ENCODE measurements at regions not wholly inside any gene's neighbourhood (a gene's known extent, or its start where the extent isn't known, plus 50 kb on each side); places are given as distances from the start of the nearest gene placed in this dataset.
A peak's percentile ranks its signal among the peaks of the same experiment; 100 is the strongest.

DNA sequence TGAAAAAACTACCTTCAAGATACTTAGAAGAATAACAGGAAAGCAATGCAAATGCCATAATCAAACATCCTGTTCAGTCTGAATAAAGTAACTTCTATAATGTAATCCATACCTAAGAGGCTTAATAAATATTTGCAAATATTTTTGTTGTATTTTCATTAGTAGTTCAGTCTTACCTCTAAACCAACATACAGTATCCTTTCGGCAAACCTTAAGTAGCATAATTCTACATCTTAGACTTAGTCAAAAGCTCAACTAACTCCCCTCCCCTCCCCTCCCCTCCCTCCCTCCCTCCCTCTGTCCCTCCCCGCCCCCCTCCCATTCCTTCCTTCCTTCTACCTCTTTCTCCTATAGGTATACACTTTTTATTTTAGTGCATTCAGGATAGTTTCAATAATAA is 1373.2 kb downstream of the SUCLG1 start:
- no peak for DNase-seq

DNA sequence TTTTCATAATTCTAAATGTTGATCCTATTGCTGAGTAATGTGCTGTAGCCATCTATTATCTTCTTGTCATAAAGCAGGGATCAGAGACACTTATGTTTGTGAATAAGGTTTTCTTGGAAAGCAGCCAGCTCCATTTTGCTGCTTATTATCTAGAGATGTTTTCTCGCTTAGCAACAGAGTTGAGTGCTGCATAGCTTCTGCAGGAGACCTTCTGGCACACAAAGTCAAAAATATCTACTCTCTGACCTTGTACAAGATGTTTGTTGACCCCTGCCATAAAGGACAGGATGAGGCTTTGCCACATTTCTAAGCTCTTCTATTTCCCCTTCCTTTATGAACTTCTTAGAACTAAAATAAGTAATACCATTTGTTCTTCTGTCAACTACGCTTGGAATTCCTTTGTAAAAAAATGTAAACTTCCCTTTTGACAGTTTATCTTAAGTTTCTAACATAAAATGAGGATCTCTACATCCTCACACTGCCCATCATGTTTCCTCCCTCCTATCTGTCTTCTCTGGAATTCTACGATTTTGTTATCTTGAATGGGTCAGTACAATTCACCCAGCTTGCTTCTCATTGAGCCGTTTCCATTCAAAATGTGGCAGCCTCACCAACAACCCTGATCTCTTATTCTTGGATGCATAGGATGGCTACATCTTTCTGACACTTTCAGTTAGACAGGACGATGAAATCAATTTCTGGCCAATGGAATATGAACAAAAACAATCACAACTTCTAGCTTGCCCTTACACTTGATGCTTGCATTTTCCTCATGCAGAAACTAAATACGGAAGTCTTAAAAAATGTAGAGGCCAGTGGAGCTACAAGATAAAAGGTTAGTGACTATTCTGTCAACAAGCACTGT is 1377.0 kb downstream of the SUCLG1 start:
- peak; percentile 92 for DNase-seq

DNA sequence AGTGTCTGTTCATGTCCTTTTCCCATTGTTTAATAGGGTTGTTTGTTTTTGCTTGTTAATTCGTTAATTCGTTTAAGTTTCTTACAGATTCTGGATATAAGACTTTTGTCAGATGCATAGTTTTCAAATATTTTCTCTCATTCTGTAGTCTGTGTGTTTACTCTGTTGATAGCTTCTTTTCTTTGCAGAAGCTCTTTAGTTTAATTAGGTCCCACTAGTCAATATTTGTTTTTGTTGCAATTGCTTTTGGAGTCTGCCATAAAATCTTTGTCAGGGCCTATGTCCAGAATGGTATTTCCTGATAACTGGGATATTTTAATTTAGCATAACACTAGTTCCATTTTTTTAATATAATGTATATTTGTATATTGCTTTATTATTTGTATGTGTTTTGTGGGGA is 1380.1 kb downstream of the SUCLG1 start:
- DNase-seq: peak; percentile 60

DNA sequence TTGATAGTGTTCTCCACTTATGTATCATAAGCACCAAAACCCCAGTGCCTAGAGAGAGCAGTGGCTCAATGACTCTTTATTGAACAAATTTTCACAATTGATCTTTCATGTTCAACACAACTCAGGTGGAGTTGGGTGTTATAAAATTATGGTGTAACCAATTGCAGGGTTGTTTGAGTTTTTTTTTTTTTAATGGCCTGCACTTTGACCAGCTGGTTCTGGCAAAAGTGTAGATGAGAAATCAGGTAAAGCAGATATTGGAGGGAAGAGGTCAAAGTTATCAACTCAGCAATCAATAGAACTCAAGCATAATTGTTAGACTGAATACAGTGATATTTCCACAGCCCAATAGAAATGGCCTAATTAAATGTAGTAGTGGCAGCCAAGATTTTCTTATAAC is 1386.3 kb downstream of the SUCLG1 start:
- no peak for DNase-seq

DNA sequence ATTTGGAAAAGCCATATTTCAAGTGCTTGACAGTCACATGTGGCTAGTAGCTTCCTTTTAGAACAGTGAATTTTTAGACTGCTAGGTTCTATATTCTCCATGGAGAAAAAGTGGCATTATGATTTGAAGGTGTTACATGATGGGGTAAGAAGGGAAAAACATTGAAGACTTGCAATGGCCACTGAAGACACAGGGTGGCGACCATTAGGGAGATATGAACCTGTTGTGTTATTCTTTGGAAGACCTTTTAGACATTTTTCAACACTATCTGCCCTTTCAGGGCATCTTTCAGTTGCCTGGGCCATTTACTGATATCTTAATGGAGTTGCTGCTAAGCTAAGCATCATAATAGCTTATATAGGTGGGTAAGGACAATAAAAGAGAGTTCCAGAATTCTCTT is 1387.2 kb downstream of the SUCLG1 start:
- DNase-seq: no peak

DNA sequence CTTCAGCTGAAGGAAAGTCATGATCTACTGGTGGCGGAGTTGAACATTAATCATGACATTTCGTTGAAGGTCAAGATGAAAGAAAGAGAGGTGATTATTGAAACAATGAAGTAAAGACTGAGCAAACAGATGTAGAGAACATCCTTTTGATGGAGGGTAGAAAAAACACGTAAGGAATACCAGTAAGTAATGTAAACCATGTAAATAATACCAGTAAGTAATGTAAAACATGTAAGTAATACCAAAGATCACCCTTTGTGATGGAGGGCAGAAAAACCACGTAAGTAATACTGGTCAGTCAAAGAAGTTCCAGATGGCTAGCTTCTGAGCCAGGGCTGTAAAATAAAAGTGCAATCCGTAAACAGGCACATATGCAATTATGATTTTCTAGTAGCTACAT is 1387.7 kb downstream of the SUCLG1 start:
- DNase-seq: no peak

DNA sequence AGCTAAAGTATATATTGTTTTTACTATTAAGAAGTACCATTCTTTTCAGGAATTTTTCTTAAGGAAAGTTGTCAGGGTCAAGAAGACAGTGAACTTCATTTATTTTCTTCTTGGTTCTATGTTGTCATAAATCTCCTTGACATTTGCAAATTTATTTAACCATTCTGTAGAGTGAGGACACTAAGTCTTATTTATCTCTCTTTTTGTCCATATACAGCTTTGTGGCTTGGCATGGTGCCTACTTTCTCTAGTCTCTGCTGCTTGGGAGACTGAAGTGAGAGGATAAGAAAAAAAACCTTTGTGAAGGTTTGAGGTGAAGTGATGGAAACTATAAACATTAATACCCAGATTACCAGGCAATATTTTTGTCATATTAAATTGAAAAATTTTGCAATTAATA is 1389.4 kb downstream of the SUCLG1 start:
- no peak for DNase-seq

DNA sequence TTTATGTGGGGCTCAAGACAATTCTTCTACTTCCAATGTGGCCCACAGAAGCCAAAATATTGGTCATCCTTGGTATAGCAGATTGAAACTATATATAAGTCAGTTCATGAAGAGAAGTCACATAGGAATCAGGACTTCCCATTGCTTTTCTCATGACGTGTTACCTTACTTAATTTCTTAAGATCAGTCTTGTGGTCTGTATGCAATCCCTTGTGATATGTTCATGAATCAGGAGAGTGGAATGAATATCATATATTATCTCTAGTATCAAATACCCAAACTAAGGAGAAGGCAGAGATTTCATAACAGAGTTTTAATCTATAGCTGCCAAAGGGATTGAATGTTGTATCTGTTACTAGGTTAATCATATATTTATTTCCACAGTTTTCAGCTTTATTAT is 1390.4 kb downstream of the SUCLG1 start:
- DNase-seq: no peak

DNA sequence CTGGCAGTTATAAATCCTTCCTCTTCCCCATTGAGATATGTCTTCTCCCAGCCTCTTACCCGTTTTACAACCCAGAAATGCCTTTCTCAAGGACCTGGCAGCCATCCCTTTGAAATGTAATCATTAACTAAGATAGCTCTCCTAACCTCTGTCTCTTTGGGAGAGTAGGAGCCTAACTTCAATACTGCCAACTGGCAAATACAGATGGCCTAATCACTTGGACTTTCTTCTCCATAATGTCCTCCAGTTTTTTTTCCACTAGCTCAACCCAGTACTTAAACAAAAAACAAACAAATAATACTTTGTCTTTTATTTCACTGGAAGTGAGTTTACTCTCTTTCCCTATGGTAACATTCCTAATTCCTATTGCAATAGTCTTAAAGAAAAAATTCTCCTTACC is 1391.1 kb downstream of the SUCLG1 start:
- DNase-seq: no peak

DNA sequence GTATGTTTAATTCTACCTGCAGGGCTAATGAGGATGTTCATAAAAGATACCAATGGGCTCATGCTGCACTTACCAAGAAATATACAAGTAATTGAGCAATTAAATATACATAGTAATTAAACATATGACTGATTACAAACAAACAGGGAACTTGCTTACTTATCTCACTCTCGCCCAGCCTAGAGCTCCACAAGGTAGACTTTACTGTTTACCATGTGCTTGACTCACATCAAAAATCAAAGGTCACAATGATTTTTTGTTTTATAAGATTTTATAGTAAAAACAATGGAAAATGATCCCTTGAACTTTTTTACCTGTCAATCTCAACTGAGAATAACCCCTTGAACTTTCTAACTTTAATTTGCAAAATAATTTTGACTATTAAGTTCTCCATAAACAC is 1395.1 kb downstream of the SUCLG1 start:
- DNase-seq: no peak

DNA sequence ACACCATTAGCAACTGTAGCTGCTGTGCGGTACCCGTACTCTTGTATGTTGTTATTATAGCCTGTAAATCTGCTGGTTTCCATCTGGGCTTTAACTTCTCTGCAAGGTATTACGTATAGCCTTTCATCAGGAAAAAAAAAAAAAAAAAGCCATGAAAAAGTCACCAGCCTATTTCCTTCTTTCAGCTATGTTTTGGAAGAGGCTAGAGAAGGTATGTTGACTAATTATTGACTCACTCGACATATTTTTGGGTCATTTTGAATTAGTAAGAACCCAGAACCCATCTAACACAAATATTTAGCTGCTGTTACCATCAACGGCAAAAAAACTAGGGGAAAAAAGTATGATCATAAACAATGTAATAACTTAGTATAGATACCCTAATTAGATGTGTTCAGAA is 1395.6 kb downstream of the SUCLG1 start:
- DNase-seq: no peak

DNA sequence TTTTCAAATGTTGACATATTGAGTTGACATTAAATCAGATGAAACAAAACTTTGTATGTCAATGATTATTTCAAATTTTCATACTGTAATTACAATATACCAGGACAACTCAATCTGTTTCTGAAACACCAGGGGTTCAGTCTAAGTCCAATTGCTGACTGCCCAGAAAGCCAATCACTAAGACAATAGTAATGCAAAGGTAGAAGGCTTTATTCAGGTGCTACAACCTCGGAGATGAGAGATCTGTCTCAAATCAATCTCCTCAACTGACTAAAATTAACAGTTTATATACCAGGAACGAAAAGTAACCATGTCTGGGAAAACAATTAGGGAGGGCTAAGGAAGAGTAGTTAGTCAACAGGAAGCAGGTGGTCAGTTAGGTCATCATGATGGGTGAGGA is 1400.4 kb downstream of the SUCLG1 start:
- no peak for DNase-seq

DNA sequence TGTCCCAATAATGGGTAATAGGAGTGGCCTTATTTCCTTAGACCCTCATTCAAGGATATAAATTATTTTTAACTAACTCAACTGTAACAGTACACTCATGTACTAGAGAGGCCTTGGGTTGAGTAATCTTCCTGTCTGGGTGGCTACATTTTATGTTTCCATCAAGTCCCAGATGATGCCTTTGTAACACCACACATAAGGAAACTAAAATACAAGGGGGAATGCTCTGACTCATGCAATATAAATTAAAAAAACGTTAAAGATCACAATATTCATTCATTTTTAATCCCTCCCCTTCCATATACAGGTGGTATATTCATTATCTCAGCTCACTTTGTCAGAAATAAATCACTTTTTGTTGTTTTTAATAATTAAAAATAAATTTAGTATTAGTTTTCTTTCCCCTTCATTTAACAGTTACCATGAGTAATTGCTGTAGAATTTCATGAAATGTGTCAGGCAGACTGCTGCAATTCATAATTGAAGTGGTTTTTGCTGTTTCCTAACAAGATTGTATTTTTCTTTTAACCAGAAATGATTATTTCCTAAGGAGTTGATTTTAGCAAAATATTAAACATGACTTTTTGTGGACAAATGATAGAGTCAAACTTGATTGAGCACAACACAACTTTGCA is 1403.6 kb downstream of the SUCLG1 start:
- DNase-seq: no peak

DNA sequence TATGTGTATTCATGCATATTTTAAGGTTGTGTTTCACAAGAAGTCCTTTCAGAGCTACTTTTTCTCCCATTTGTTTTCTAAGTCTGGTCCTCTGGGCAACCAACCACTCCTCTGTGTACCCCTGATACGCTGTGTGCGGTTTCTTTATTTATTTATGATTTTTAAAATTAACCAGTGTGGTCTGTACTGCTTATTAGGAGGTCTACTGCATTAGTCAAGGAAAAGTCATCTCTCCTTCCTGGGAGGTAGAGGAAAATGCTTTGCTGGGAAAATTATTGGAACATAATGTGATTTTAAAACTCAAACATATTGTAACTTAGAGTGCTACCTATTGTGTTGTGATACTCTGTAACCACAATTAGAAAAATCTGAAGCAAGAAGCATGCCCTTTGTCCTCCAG is 1404.3 kb downstream of the SUCLG1 start:
- DNase-seq: no peak

DNA sequence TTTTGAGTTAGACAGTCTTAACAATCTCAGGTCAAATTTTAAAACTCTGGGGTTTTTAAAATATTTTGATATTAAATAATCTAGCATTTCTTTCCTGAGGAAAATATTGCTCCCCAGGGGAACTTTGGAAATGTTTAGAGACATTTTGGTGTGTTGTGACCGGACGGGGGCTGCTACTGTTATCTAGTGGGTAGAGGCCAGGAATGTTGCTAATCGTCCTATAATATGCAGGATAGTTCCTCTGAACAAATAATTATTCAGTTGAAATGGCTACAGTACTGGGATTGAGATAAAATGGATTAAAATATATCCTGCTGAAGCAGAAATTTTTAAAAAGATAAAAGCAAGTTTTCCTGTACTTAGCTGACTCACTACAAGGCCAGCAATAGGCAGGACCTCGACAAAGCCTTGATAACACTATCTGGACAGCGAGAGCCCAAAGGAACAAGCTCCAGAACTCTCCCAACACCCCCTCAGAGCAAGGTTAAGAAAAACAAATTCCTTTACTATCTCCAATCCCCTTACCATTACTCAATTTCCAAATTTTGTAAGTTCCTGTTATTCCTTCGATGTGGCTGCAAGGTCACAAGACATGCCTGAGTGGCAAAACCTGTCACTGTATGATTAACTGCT is 1407.4 kb downstream of the SUCLG1 start:
- DNase-seq: no peak

DNA sequence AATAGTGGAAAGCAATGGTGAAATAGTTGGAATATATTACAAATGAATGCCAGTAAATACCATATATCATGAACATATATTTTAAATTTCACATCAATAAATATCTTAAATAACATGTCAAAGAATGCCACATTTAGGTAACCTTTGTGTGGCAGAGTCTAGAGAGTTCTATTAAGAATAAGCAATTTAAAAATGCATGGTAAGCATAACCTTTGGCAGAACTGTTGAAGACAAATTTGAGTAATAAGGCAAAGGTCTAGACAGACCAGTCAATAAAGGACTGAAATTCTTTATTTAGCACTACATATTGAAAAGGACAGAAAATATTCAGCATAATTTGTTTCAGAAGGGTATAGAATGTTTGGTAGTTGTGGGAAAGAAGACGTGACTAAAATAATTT is 1417.0 kb downstream of the SUCLG1 start:
- no peak for DNase-seq

DNA sequence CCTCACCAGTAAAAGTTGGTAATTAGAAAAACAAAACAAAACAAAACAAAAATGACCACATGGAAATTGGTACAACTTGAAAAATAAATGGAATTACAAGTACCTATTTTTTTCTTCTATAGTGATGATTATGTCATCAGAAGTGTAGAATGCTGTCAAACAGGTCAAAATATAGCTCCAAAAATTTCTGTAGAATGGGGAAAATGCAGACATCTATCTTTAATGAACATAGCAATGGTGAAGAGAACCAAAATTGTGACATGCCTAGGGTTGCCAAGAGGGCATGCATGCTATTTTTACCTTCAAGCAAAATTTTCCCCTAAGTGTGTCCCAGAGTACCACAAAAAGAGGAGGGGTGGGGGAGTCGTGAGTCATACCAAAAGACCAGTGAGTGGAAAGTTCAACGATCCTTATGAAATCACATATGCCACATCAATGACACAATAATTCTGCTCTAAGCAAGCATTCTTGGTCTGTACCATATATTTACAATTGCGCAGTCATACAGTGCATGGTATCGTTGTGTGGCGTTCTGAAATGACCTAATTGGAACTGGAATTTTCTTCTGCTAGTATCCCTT is 1436.4 kb downstream of the SUCLG1 start:
- no peak for DNase-seq

DNA sequence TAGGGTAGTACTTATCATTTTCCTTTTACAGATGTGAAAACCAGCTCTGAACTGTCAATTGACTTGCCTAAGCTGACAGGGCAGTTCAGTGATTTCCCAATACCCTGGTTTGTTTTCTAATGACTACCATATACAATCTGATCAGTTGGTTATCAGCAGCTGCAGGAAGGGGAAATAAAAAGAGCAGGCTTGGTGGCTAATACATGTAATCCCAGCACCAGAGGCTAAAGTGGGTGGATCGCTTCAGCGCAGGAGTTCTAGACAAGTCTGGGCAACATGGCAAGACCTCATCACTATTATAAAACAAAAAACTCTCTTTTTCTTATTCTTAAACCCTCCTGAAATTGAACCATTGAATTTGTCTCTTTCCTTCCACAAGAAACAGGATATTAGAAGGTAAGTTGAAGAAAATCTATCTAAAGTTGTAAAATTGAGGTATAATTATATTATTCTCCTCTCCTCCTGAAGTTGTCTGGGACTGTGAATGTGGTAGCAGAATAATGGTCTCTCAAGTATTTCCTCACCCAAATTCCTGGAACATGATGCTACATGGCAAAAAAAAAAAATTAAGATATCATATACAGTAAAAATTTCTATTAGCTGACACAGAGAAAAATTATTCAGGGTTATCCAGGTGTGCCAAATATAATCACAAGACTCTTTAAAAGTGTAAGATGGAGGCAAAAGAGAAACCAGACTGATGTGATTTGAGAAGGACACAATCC is 1441.6 kb downstream of the SUCLG1 start:
- no peak for DNase-seq

DNA sequence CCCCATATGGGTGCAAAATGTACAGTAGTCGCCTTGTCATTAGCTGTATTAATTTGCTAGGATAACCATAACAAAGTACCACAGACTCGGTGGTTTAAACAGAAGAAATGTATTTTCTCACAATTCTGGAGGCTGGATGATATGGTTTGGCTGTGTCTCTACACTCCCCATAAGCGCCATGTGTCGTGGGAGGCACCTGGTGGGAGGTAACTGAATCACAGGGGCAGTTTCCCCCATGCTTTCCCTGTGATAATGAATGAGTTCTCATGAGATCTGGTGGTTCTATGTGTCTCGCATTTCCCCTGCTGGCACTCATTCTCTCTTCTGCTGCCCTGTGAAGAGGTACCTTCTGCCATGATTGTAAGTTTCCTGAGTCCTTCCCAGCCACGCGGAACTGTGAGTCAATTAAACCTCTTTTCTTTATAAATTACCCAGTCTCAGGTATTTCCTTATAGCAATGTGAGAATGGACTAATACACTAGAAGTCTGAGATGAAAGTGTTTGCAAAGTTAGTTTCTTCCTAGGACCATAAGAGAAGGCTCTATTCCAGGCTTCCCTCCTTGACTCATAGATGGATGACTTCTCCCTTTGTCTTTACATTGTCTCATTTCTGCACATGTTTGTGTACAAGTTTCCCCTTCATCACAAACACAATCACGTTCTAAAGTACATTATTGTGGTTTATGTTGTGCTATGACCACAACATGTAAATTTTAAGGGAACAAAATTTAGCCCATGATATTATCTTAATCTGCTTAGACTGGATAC is 1442.6 kb downstream of the SUCLG1 start:
- DNase-seq: no peak

DNA sequence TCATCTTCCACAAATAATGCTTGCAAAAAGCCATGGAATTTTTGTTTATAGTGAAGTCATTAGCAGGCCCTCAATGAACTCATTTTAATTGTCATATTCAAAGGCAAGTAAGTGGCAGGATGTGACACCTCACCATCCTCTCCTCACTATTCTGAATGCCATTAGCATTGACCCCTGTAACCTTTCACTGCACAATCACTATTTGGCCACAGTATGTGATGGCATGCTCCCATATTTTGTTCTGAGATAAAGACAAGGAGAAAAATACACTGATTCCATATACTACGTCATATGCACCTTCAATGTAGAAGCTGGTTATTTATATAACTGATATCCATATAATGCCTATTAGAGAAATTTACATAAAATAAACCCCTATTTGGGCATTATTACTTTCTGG is 1443.2 kb downstream of the SUCLG1 start:
- no peak for DNase-seq

DNA sequence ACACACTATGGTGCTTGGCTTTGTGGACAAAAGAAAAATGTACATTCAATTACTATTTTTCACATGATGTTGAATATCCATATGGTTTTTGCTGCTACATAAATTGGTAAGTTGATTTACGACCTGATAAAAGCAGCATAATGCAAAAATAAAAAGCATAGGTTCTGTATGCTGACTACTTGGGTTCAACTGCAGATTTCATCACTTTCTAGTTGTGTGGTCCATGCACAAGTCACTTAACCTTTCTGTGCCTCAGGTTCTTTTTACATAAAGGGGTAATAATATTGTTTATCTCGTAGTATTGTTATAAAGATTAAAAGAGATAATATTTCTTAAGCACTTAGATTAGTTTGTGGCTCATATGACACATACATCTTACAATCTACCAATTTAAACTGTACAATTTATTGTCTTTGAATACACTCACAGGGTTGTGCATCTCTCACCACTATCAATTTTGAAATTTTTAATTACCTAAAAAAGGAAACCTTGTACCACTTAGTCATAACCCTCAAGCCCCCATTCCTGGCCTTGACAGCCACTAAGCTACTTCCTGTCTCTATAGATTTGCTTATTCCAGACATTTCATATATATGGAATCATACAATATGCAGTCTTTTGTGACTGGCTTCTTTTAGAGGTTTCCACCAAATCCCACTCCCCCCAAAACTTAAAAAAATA is 1443.9 kb downstream of the SUCLG1 start:
- no peak for DNase-seq

DNA sequence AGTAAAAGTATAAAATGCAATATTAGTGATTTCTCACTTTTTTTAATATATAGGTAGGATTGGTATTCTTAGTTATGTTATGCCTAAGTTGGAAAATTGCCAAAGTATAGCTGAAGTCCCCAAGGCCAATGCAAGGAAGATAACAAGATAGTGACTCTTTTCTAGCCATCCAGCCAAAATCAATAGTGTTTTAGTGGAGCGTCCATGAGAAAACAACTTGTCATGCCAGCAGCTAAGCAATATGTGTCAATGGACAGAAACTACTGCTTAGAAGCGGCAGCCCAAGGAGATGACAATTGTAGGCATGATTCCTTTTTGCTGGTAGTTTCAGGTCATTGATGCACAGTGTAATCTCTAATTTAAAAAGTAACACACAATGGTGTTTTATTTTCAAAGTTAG is 1444.6 kb downstream of the SUCLG1 start:
- DNase-seq: no peak
